Fibroblast of the aortic adventitia (primary cell): ENCODE measurements at regions not wholly inside any gene's neighbourhood (a gene's known extent, or its start where the extent isn't known, plus 50 kb on each side); places are given as distances from the start of the nearest gene placed in this dataset.

Source experiments
- DNase-seq: peaks from one replicate; pipeline ENCODE4 v3.0.0-alpha.2; 2010; ENCODE audit warnings: low read depth
- H3K4me3 ChIP-seq: 2 replicates; pipeline ENCODE4 v1.5.1; 2011; ENCODE audit warnings: low read depth, mild to moderate bottlenecking, control low read depth, low read length, moderate library complexity
- CTCF ChIP-seq: IDR thresholded peaks from 2 replicates; pipeline ENCODE4 v1.5.1; 2011; ENCODE audit warnings: mild to moderate bottlenecking, low read length, control low read depth, inconsistent platforms; ENCODE audit not compliant: insufficient read depth

- TF ChIP-seq CTCF: no peak
- no peak overlapping the region for H3K4me3 ChIP-seq
- DNase-seq: no peak
These were observed 577.4 kb upstream of the GCFC2 start for GRCh38 chr2:76288146-76288545.

GRCh38 chr2:76283350-76283749 lies 572.6 kb upstream of the GCFC2 start:
- no peak overlapping the region for H3K4me3 ChIP-seq
- TF ChIP-seq CTCF: no peak
- no peak for DNase-seq

GRCh38 chr2:76281156-76281841 lies 570.6 kb upstream of the GCFC2 start:
- no peak for TF ChIP-seq CTCF
- DNase-seq: no peak
- no peak overlapping the region for H3K4me3 ChIP-seq

GRCh38 chr2:76280686-76281085 lies 570.0 kb upstream of the GCFC2 start:
- no peak overlapping the region for H3K4me3 ChIP-seq
- DNase-seq: no peak
- TF ChIP-seq CTCF: no peak

GRCh38 chr2:76279142-76279541 lies 568.4 kb upstream of the GCFC2 start:
- H3K4me3 ChIP-seq: no peak overlapping the region
- TF ChIP-seq CTCF: no peak
- DNase-seq: no peak

- H3K4me3 ChIP-seq: no peak overlapping the region
- no peak for TF ChIP-seq CTCF
- no peak for DNase-seq
These were observed 565.1 kb upstream of the GCFC2 start for GRCh38 chr2:76275788-76276187.

GRCh38 chr2:76274676-76275075 lies 564.0 kb upstream of the GCFC2 start:
- TF ChIP-seq CTCF: no peak
- no peak for DNase-seq

More at GRCh38 chr2:76274676-76275075, 564.0 kb upstream of the GCFC2 start:
- no peak overlapping the region for H3K4me3 ChIP-seq
